A549 (cell line): ENCODE measurements at regions not wholly inside any gene's neighbourhood (a gene's known extent, or its start where the extent isn't known, plus 50 kb on each side); places are given as distances from the start of the nearest gene placed in this dataset.
"Not testable (repeated sequence)": the region's sequence is repeated elsewhere in the genome, so short reads cannot be mapped to it uniquely, and the experiment has no call there.

Experiments
- ATAC-seq, 2 experiments: fragments of 200-7000 bp in 1 of 2; fragments of >200 bp in 1 of 2; cut with Nextera tagmentation in 1 of 2; cut with Tn5 transposase in 1 of 2; 3 replicates each; pipeline versions ENCODE4 v1.8.0 to v1.9.1; 2018 to 2020; ENCODE audit warnings: mild to moderate bottlenecking in 1 of 2, moderate library complexity in 1 of 2
- CTCF ChIA-PET: fragments of 300-600 bp; sonication (Branson Sonifier 250); formaldehyde crosslinking; extraction: SDS; loops from one replicate; lab custom pipeline; 2021; ENCODE audit warnings: antibody characterized with exemption, inconsistent platforms; lab: Yijun Ruan, JAX
- POLR2A ChIA-PET: fragments of 350-600 bp; formaldehyde crosslinking; extraction: SDS; loops from one replicate; lab custom pipeline; 2021; ENCODE audit warnings: antibody characterized with exemption, inconsistent platforms; lab: Yijun Ruan, JAX
- DNase-seq, 2 experiments: peaks; one replicate each; pipeline versions ENCODE4 v3.0.0 to v3.0.0-alpha.2; 2011 to 2016; ENCODE audit warnings: low read depth in 1 of 2, low spot score in 1 of 2
- FAIRE-seq: peaks from 2 replicates; lab custom pipeline; 2011; peaks lifted over from hg19 to GRCh38; lab: Jason Lieb, UNC
- H3K27ac ChIP-seq, 2 experiments: fragments of >200 bp; sonication (Bioruptor Twin); formaldehyde crosslinking; 3 replicates each; pipeline ENCODE4 v1.5.1; 2016 to 2017
- H3K4me1 ChIP-seq: fragments of >200 bp; sonication (Bioruptor Twin); formaldehyde crosslinking; 3 replicates; pipeline ENCODE4 v1.6.1; 2016
- H3K4me2 ChIP-seq: fragments of >200 bp; sonication (Bioruptor Twin); formaldehyde crosslinking; 3 replicates; pipeline ENCODE4 v1.6.1; 2016
- H3K4me3 ChIP-seq: fragments of >200 bp; sonication (Bioruptor Twin); formaldehyde crosslinking; 3 replicates; pipeline ENCODE4 v1.5.1; 2016
- H3K9me3 ChIP-seq: fragments of >200 bp; sonication (Bioruptor Twin); formaldehyde crosslinking; 3 replicates; pipeline ENCODE4 v1.6.1; 2016
- CEBPB ChIP-seq, 2 experiments: fragments of >200 bp in 1 of 2; sonication (Bioruptor Twin) in 1 of 2; formaldehyde crosslinking in 1 of 2; IDR thresholded peaks; 2 replicates each; pipeline ENCODE4 v1.6.1; 2012 to 2016
- EP300 ChIP-seq, 2 experiments: fragments of >200 bp; sonication (Bioruptor Twin); formaldehyde crosslinking; IDR thresholded peaks; 2 replicates in 1 of 2; 3 replicates in 1 of 2; pipeline ENCODE4 v1.6.1; 2016 to 2017
- JUN ChIP-seq, 2 experiments: fragments of >200 bp; sonication (Bioruptor Twin); formaldehyde crosslinking; IDR thresholded peaks; 2 replicates in 1 of 2; 3 replicates in 1 of 2; pipeline ENCODE4 v1.6.1; 2016 to 2017
- WGBS: methylation state at CpG from one replicate; pipeline ENCODE4 v1.1.6; 2017; ENCODE audit errors: missing lambda C conversion rate; 5-methylcytosine and 5-hydroxymethylcytosine counted together

- DNase-seq, result peak in 1 of 2 experiments; percentile 73
- H3K4me3 ChIP-seq, FAIRE-seq, H3K9me3 ChIP-seq, POLR2A ChIA-PET, CTCF ChIA-PET: not testable (repeated sequence)
- peak overlapping the region; percentile 67 for H3K4me2 ChIP-seq
- WGBS, result 26% methylated on average over 1 of the region's 1 CpG
- peaks cover 34% of the 10 kb centered on the region for H3K4me1 ChIP-seq
- peak in 1 of 2 experiments; percentile 52; a peak in 1 of 5 replicates for TF ChIP-seq JUN (IDR thresholded peaks at IDR 0.05)
- TF ChIP-seq EP300 (IDR thresholded peaks at IDR 0.05), result peak in 1 of 2 experiments; percentile 21; a peak in 1 of 5 replicates
- TF ChIP-seq CEBPB (IDR thresholded peaks at IDR 0.05), result peak; percentile 73 to 84
- peak overlapping the region; percentile 76 to 84 for H3K27ac ChIP-seq
- peak; percentile 12 to 44; a peak in 4 of 6 replicates for ATAC-seq
Measured at GRCh38 chr17:30695265-30695811, 129.2 kb downstream of the CRLF3 start.

GRCh38 chr17:30693772-30694171 is 130.7 kb downstream of the CRLF3 start:
- H3K4me2 ChIP-seq, result peak overlapping the region; percentile 67
- CTCF ChIA-PET, result interaction anchor here (1.2 kb wide), 1 partner anchor 13 kb away, joined by 3 read pairs; no protein-coding TSS in a partner anchor
- peaks cover 28% of the 10 kb centered on the region for H3K4me1 ChIP-seq
- POLR2A ChIA-PET, H3K9me3 ChIP-seq, FAIRE-seq, H3K4me3 ChIP-seq: not testable (repeated sequence)
- ATAC-seq, result peak; percentile 49 to 71
- 36% methylated on average over 19 of the region's 20 CpGs for WGBS
- peak overlapping the region; percentile 73 to 84; a peak in 4 of 6 replicates for H3K27ac ChIP-seq
- DNase-seq, result peak in 1 of 2 experiments; percentile 53

- H3K4me2 ChIP-seq, POLR2A ChIA-PET, H3K27ac ChIP-seq, H3K4me3 ChIP-seq, DNase-seq, ATAC-seq, H3K9me3 ChIP-seq: not testable (repeated sequence)
- WGBS, result 75% methylated on average over 14 of the region's 14 CpGs
- FAIRE-seq, result peak; percentile 95
- CTCF ChIA-PET, result interaction anchor here (2.1 to 2.7 kb wide), 2 partner anchors 8 to 30 kb away, joined by 9 to 14 read pairs; no protein-coding TSS in a partner anchor
- H3K4me1 ChIP-seq, result peaks cover 15% of the 10 kb centered on the region
Measured at GRCh38 chr17:30689266-30690000, 135.1 kb downstream of the CRLF3 start.

- not testable (repeated sequence) for FAIRE-seq
- peak; percentile 32 to 56; a peak in 3 of 6 replicates for ATAC-seq
Measured at GRCh38 chr17:30686538-30687479, 137.7 kb downstream of the CRLF3 start.

GRCh38 chr17:30682280-30682679 is 142.2 kb downstream of the CRLF3 start:
- H3K4me1 ChIP-seq, POLR2A ChIA-PET, H3K9me3 ChIP-seq, ATAC-seq, H3K27ac ChIP-seq, DNase-seq, H3K4me2 ChIP-seq, H3K4me3 ChIP-seq, FAIRE-seq: not testable (repeated sequence)
- 90% methylated on average over 4 of the region's 4 CpGs for WGBS
- CTCF ChIA-PET, result interaction anchor here (0.6 kb wide), 1 partner anchor 39 kb away, joined by 4 read pairs; no protein-coding TSS in a partner anchor

More at GRCh38 chr17:30686538-30687479, 137.7 kb downstream of the CRLF3 start:
- ChIA-PET POLR2A (interaction anchor here (1.0 kb wide), 1 partner anchor 11 kb away, joined by 4 read pairs; no protein-coding TSS in a partner anchor), CTCF (interaction anchor here (0.6 to 2.7 kb wide), 3 partner anchors 11 to 314 kb away, joined by 3 to 14 read pairs (median 4); no protein-coding TSS in a partner anchor)
- H3K9me3 ChIP-seq, H3K4me3 ChIP-seq, H3K4me1 ChIP-seq, DNase-seq: not testable (repeated sequence)
- Histone ChIP-seq H3K27ac (peak overlapping the region in 1 of 2 experiments; percentile 53; a peak in 3 of 6 replicates), H3K4me2 (peak overlapping the region; percentile 43; the same call in 2 of the 3 replicates)
- 92% methylated on average over 28 of the region's 28 CpGs for WGBS

GRCh38 chr17:30680681-30681080 is 143.8 kb downstream of the CRLF3 start:
- ATAC-seq, result peak; percentile 43 to 54; a peak in 4 of 6 replicates
- peaks cover 17% of the 10 kb centered on the region for H3K9me3 ChIP-seq
- peak overlapping the region; percentile 19; the same call in 1 of the 3 replicates for H3K4me2 ChIP-seq
- 39% methylated on average over 4 of the region's 5 CpGs for WGBS
- CTCF ChIA-PET, FAIRE-seq, DNase-seq, H3K4me3 ChIP-seq, H3K4me1 ChIP-seq, H3K27ac ChIP-seq, POLR2A ChIA-PET: not testable (repeated sequence)
